ENCODE measurements at regions not wholly inside any gene's neighbourhood (a gene's known extent, or its start where the extent isn't known, plus 50 kb on each side); places are given as distances from the start of the nearest gene placed in this dataset.

GRCh38 chr4:186855111-186855510, 131.5 kb upstream of the FAT1 start:
- no peak overlapping the region for H3K4me2 ChIP-seq
- H3K27me3 ChIP-seq, result no peaks in the 10 kb centered on the region
- H3K36me3 ChIP-seq, result no peaks in the 10 kb centered on the region
- Mint-ChIP-seq H3K4me3 (no peak overlapping the region), H3K36me3 (peaks cover 2% of the 10 kb centered on the region), H3K9me3 (peaks cover 5% of the 10 kb centered on the region), H3K27ac (no peak overlapping the region), H3K4me1 (peaks cover 4% of the 10 kb centered on the region), H3K27me3 (ENCODE audit: insufficient read depth, low read depth) (no peaks in the 10 kb centered on the region)
- H3K4me1 ChIP-seq, result no peaks in the 10 kb centered on the region
- no peaks in the 10 kb centered on the region for H3F3A ChIP-seq (ENCODE audit: low read depth)
- H3K27ac ChIP-seq, result no peak overlapping the region
- no peak overlapping the region for H2AFZ ChIP-seq (replicated peaks)
- no peaks in the 10 kb centered on the region for H4K20me1 ChIP-seq (ENCODE audit: low read depth)
- no peak for DNase-seq (ENCODE audit: low spot score)
- H3K79me2 ChIP-seq (ENCODE audit: low read depth), result no peaks in the 10 kb centered on the region
- H3K9me3 ChIP-seq (ENCODE audit: low read depth), result peaks cover 7% of the 10 kb centered on the region
- TF ChIP-seq CTCF (IDR thresholded peaks at IDR 0.05), result no peak
- TF ChIP-seq EZH2 (IDR thresholded peaks at IDR 0.05), result no peak
- no peak overlapping the region for H3K9ac ChIP-seq
- no peak overlapping the region for H3K4me3 ChIP-seq

- Histone ChIP-seq H3K79me2 (ENCODE audit: low read depth) (no peaks in the 10 kb centered on the region), H3K4me3 (no peak overlapping the region), H4K20me1 (ENCODE audit: low read depth) (no peaks in the 10 kb centered on the region), H3K27me3 (no peaks in the 10 kb centered on the region), H3K9ac (no peak overlapping the region), H2AFZ (replicated peaks) (no peak overlapping the region), H3K4me1 (no peaks in the 10 kb centered on the region), H3F3A (ENCODE audit: low read depth) (no peaks in the 10 kb centered on the region), H3K27ac (no peak overlapping the region), H3K4me2 (no peak overlapping the region), H3K36me3 (no peaks in the 10 kb centered on the region), H3K9me3 (ENCODE audit: low read depth) (no peaks in the 10 kb centered on the region)
- H3K4me3 Mint-ChIP-seq, result no peak overlapping the region
- H3K4me1 Mint-ChIP-seq, result peaks cover 4% of the 10 kb centered on the region
- TF ChIP-seq EZH2phosphoT487 (IDR thresholded peaks at IDR 0.05) (no peak), CTCF (IDR thresholded peaks at IDR 0.05) (no peak), EZH2 (IDR thresholded peaks at IDR 0.05) (no peak)
- H3K9me3 Mint-ChIP-seq, result no peaks in the 10 kb centered on the region
- H3K36me3 Mint-ChIP-seq, result no peaks in the 10 kb centered on the region
- no peak for DNase-seq (ENCODE audit: low spot score)
- no peak overlapping the region for H3K27ac Mint-ChIP-seq
- H3K27me3 Mint-ChIP-seq (ENCODE audit: insufficient read depth, low read depth), result peaks cover 3% of the 10 kb centered on the region
Measured at GRCh38 chr4:186857793-186858192, 134.1 kb upstream of the FAT1 start.

- H3K4me1 ChIP-seq, result no peaks in the 10 kb centered on the region
- no peaks in the 10 kb centered on the region for H3F3A ChIP-seq (ENCODE audit: low read depth)
- H3K9me3 ChIP-seq (ENCODE audit: low read depth), result no peaks in the 10 kb centered on the region
- no peaks in the 10 kb centered on the region for H3K36me3 Mint-ChIP-seq
- H3K4me1 Mint-ChIP-seq, result peaks cover 4% of the 10 kb centered on the region
- H3K27ac Mint-ChIP-seq, result no peak overlapping the region
- TF ChIP-seq CTCF (IDR thresholded peaks at IDR 0.05) (no peak), EZH2 (IDR thresholded peaks at IDR 0.05) (no peak), EZH2phosphoT487 (IDR thresholded peaks at IDR 0.05) (no peak)
- H3K36me3 ChIP-seq, result no peaks in the 10 kb centered on the region
- no peak overlapping the region for H3K9ac ChIP-seq
- no peak overlapping the region for H3K4me3 Mint-ChIP-seq
- no peaks in the 10 kb centered on the region for H3K9me3 Mint-ChIP-seq
- no peak overlapping the region for H3K4me2 ChIP-seq
- no peaks in the 10 kb centered on the region for H3K79me2 ChIP-seq (ENCODE audit: low read depth)
- no peak overlapping the region for H3K27ac ChIP-seq
- DNase-seq (ENCODE audit: low spot score), result no peak
- H3K4me3 ChIP-seq, result no peak overlapping the region
- no peak overlapping the region for H2AFZ ChIP-seq (replicated peaks)
- H3K27me3 ChIP-seq, result no peaks in the 10 kb centered on the region
- no peaks in the 10 kb centered on the region for H4K20me1 ChIP-seq (ENCODE audit: low read depth)
- H3K27me3 Mint-ChIP-seq (ENCODE audit: insufficient read depth, low read depth), result peaks cover 3% of the 10 kb centered on the region
Measured at GRCh38 chr4:186858355-186858754, 134.7 kb upstream of the FAT1 start.

GRCh38 chr4:186859420-186859819, 135.8 kb upstream of the FAT1 start:
- H2AFZ ChIP-seq (replicated peaks), result peak overlapping the region; percentile 28
- H3K4me3 Mint-ChIP-seq, result no peak overlapping the region
- H3K9ac ChIP-seq, result no peak overlapping the region
- H3F3A ChIP-seq (ENCODE audit: low read depth), result no peaks in the 10 kb centered on the region
- no peak overlapping the region for H3K27ac Mint-ChIP-seq
- no peak overlapping the region for H3K27ac ChIP-seq
- H3K9me3 Mint-ChIP-seq, result no peaks in the 10 kb centered on the region
- H3K27me3 Mint-ChIP-seq (ENCODE audit: insufficient read depth, low read depth), result peaks cover 3% of the 10 kb centered on the region
- no peaks in the 10 kb centered on the region for H3K36me3 Mint-ChIP-seq
- no peaks in the 10 kb centered on the region for H3K9me3 ChIP-seq (ENCODE audit: low read depth)
- H3K4me1 Mint-ChIP-seq, result peaks cover 4% of the 10 kb centered on the region
- H3K79me2 ChIP-seq (ENCODE audit: low read depth), result no peaks in the 10 kb centered on the region
- H4K20me1 ChIP-seq (ENCODE audit: low read depth), result no peaks in the 10 kb centered on the region
- H3K4me1 ChIP-seq, result no peaks in the 10 kb centered on the region
- no peak overlapping the region for H3K4me3 ChIP-seq
- no peaks in the 10 kb centered on the region for H3K27me3 ChIP-seq
- DNase-seq (ENCODE audit: low spot score), result no peak
- H3K36me3 ChIP-seq, result no peaks in the 10 kb centered on the region
- H3K4me2 ChIP-seq, result no peak overlapping the region
- no peak for TF ChIP-seq CTCF (IDR thresholded peaks at IDR 0.05)
- no peak for TF ChIP-seq EZH2phosphoT487 (IDR thresholded peaks at IDR 0.05)
- no peak for TF ChIP-seq EZH2 (IDR thresholded peaks at IDR 0.05)

All from neural progenitor cell (in vitro differentiated cells).